ENCODE measurements at regions not wholly inside any gene's neighbourhood (a gene's known extent, or its start where the extent isn't known, plus 50 kb on each side); places are given as distances from the start of the nearest gene placed in this dataset.
"Not testable (repeated sequence)": the region's sequence is repeated elsewhere in the genome, so short reads cannot be mapped to it uniquely, and the experiment has no call there.

- FAIRE-seq (no peak), DNase-seq (ENCODE audit: extremely low spot score, insufficient read length, low read depth) (no peak)
Observed at GRCh38 chr9:78695519-78695918, 398.6 kb downstream of the PSAT1 start.

GRCh38 chr9:78697618-78698017, 400.7 kb downstream of the PSAT1 start:
- DNase-seq (ENCODE audit: extremely low spot score, insufficient read length, low read depth) (no peak), FAIRE-seq (no peak)

- DNase-seq (ENCODE audit: extremely low spot score, insufficient read length, low read depth) (no peak), FAIRE-seq (no peak)
Observed at GRCh38 chr9:78698371-78698770, 401.4 kb downstream of the PSAT1 start.

GRCh38 chr9:78699217-78699616, 402.3 kb downstream of the PSAT1 start:
- not testable (repeated sequence) for DNase-seq (ENCODE audit: extremely low spot score, insufficient read length, low read depth); FAIRE-seq

- not testable (repeated sequence) for DNase-seq (ENCODE audit: extremely low spot score, insufficient read length, low read depth); FAIRE-seq
Observed at GRCh38 chr9:78704153-78704552, 407.2 kb downstream of the PSAT1 start.

- FAIRE-seq: no peak
- no peak for DNase-seq (ENCODE audit: extremely low spot score, insufficient read length, low read depth)
Observed at GRCh38 chr9:78707080-78707479, 410.2 kb downstream of the PSAT1 start.

GRCh38 chr9:78707481-78707991, 410.6 kb downstream of the PSAT1 start:
- FAIRE-seq: no peak
- no peak for DNase-seq (ENCODE audit: extremely low spot score, insufficient read length, low read depth)

- DNase-seq (ENCODE audit: extremely low spot score, insufficient read length, low read depth) (no peak), FAIRE-seq (no peak)
Observed at GRCh38 chr9:78712903-78713613, 416.1 kb downstream of the PSAT1 start.

- no peak for FAIRE-seq
- no peak for DNase-seq (ENCODE audit: extremely low spot score, insufficient read length, low read depth)
Observed at GRCh38 chr9:78713614-78714405, 416.9 kb downstream of the PSAT1 start.

GRCh38 chr9:78714576-78714975, 417.7 kb downstream of the PSAT1 start:
- DNase-seq (ENCODE audit: extremely low spot score, insufficient read length, low read depth) (no peak), FAIRE-seq (no peak)

- DNase-seq (ENCODE audit: extremely low spot score, insufficient read length, low read depth); FAIRE-seq: not testable (repeated sequence)
Observed at GRCh38 chr9:78719029-78719428, 422.1 kb downstream of the PSAT1 start.

- FAIRE-seq: no peak
- no peak for DNase-seq (ENCODE audit: extremely low spot score, insufficient read length, low read depth)
Observed at GRCh38 chr9:78724896-78725295, 428.0 kb downstream of the PSAT1 start.

- FAIRE-seq: no peak
- DNase-seq (ENCODE audit: extremely low spot score, insufficient read length, low read depth): no peak
Observed at GRCh38 chr9:78725503-78725902, 428.6 kb downstream of the PSAT1 start.

- no peak for FAIRE-seq
Observed at GRCh38 chr9:78745331-78745730, 448.4 kb downstream of the PSAT1 start.

GRCh38 chr9:78746010-78746409, 449.1 kb downstream of the PSAT1 start:
- no peak for DNase-seq (ENCODE audit: extremely low spot score, insufficient read length, low read depth)
- FAIRE-seq: no peak

More at GRCh38 chr9:78745331-78745730, 448.4 kb downstream of the PSAT1 start:
- DNase-seq (ENCODE audit: extremely low spot score, insufficient read length, low read depth): no peak

- DNase-seq (ENCODE audit: extremely low spot score, insufficient read length, low read depth) (no peak), FAIRE-seq (no peak)
Observed at GRCh38 chr9:78753039-78753438, 456.1 kb downstream of the PSAT1 start.

- FAIRE-seq: no peak
- DNase-seq (ENCODE audit: extremely low spot score, insufficient read length, low read depth): no peak
Observed at GRCh38 chr9:78756813-78757510, 460.0 kb downstream of the PSAT1 start.

- FAIRE-seq (no peak), DNase-seq (ENCODE audit: extremely low spot score, insufficient read length, low read depth) (no peak)
Observed at GRCh38 chr9:78763424-78763823, 466.5 kb downstream of the PSAT1 start.

GRCh38 chr9:78765861-78766260, 468.9 kb downstream of the PSAT1 start:
- DNase-seq (ENCODE audit: extremely low spot score, insufficient read length, low read depth) (no peak), FAIRE-seq (no peak)

- FAIRE-seq: no peak
- DNase-seq (ENCODE audit: extremely low spot score, insufficient read length, low read depth): no peak
Observed at GRCh38 chr9:78767490-78767889, 470.6 kb downstream of the PSAT1 start.

GRCh38 chr9:78769690-78770089, 472.8 kb downstream of the PSAT1 start:
- DNase-seq (ENCODE audit: extremely low spot score, insufficient read length, low read depth) (no peak), FAIRE-seq (no peak)
